Glutamatergic neuron (in vitro differentiated cells): ENCODE measurements at regions not wholly inside any gene's neighbourhood (a gene's known extent, or its start where the extent isn't known, plus 50 kb on each side); places are given as distances from the start of the nearest gene placed in this dataset.

ENCODE experiments used
- DNase-seq: peaks from one replicate; pipeline ENCODE4 v3.0.0; 2022
- H3K27ac Mint-ChIP-seq: one replicate; pipeline ENCODE4 v1.8.0; 2020; ENCODE audit warnings: mild to moderate bottlenecking, mixed read lengths, inconsistent platforms; ENCODE audit not compliant: unreplicated experiment
- H3K27me3 Mint-ChIP-seq: one replicate; pipeline ENCODE4 v1.8.0; 2020; ENCODE audit warnings: mild to moderate bottlenecking, moderate library complexity, mixed read lengths, inconsistent platforms; ENCODE audit not compliant: unreplicated experiment
- H3K36me3 Mint-ChIP-seq: one replicate; pipeline ENCODE4 v1.8.0; 2020; ENCODE audit warnings: mild to moderate bottlenecking, mixed read lengths, inconsistent platforms; ENCODE audit not compliant: unreplicated experiment
- H3K4me1 Mint-ChIP-seq: one replicate; pipeline ENCODE4 v1.8.0; 2020; ENCODE audit warnings: mild to moderate bottlenecking, low read depth, mixed read lengths, inconsistent platforms; ENCODE audit not compliant: unreplicated experiment
- H3K4me3 Mint-ChIP-seq: one replicate; pipeline ENCODE4 v1.8.0; 2020; ENCODE audit warnings: mild to moderate bottlenecking, mixed read lengths, inconsistent platforms; ENCODE audit not compliant: unreplicated experiment
- H3K9me3 Mint-ChIP-seq: one replicate; pipeline ENCODE4 v1.8.0; 2020; ENCODE audit warnings: mild to moderate bottlenecking, moderate library complexity, mixed read lengths, inconsistent platforms; ENCODE audit not compliant: unreplicated experiment
- TF ChIP-seq, protein P1 (sequence below): fragments of 200-600 bp; sonication (generic); IDR thresholded peaks from one replicate; pipeline ENCODE4 v1.5.0; 2021; ENCODE audit not compliant: partially characterized antibody, unreplicated experiment

DNA sequence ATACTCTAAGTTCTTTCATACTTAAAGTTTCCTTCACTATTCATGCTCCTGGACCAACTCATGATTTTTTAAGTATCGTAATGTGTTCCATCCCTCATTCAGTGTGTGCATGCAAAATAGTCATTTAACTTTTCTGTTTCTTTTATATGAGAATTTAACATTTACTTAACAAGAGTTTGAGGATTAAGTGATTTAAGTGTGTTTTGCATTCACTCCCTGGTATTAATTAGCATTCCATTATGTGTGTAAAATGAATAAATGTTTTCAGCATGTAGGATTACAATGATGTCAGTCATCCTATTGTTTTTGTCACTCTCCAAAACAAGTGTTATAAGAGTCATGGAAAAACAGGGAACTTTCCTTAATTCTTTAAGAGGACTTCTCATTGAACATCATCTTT, 457.7 kb downstream of the IPMK start:
- TF ChIP-seq, protein P1, sequence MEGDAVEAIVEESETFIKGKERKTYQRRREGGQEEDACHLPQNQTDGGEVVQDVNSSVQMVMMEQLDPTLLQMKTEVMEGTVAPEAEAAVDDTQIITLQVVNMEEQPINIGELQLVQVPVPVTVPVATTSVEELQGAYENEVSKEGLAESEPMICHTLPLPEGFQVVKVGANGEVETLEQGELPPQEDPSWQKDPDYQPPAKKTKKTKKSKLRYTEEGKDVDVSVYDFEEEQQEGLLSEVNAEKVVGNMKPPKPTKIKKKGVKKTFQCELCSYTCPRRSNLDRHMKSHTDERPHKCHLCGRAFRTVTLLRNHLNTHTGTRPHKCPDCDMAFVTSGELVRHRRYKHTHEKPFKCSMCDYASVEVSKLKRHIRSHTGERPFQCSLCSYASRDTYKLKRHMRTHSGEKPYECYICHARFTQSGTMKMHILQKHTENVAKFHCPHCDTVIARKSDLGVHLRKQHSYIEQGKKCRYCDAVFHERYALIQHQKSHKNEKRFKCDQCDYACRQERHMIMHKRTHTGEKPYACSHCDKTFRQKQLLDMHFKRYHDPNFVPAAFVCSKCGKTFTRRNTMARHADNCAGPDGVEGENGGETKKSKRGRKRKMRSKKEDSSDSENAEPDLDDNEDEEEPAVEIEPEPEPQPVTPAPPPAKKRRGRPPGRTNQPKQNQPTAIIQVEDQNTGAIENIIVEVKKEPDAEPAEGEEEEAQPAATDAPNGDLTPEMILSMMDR = no peak
- Mint-ChIP-seq H3K27ac (no peak overlapping the region), H3K4me3 (no peak overlapping the region), H3K27me3 (no peaks in the 10 kb centered on the region), H3K36me3 (no peaks in the 10 kb centered on the region), H3K9me3 (peaks cover 4% of the 10 kb centered on the region), H3K4me1 (no peaks in the 10 kb centered on the region)
- no peak for DNase-seq

DNA sequence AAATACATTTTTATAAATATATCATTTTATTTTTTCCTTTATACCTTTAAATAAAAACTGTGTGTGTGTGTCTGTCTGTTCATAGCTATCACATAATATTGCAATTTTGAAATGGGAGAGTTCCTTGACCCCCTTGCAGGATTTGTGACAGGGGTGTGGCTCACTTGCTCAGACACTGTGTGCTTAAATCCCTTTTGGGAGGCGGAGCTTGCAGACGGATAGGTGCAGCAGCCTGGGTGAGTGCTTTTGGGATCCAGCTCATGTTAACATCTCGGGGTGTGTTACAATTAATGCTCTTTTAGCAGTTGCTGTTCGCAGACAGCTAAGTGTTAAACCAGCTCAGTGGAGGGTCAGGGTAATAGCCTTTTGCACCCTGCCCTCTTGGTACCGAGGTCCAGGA, 459.8 kb downstream of the IPMK start:
- Mint-ChIP-seq H3K4me3 (no peak overlapping the region), H3K27ac (no peak overlapping the region), H3K4me1 (no peaks in the 10 kb centered on the region), H3K27me3 (no peaks in the 10 kb centered on the region), H3K9me3 (peaks cover 4% of the 10 kb centered on the region), H3K36me3 (no peaks in the 10 kb centered on the region)
- DNase-seq = no peak
- TF ChIP-seq, protein P1 = no peak

DNA sequence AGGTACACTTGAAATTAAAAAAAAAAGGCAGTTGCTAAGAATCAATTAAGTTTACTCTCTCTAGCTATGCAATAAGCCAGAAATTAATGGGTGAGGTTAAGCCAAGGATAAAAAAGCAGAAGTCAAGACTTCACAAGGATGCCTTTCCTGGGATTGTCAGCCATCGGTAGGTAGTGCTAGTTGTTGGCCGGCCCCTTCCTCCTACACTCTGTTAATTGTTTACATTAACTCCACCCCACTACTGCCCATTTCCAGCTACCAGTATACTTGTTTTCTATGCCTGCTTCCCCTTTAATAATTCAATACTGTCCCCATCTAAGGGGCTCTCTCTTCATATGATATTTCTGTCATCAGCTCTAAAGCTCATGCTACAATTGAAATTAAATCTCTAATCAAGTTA, 461.0 kb downstream of the IPMK start:
- Mint-ChIP-seq H3K4me1 (no peaks in the 10 kb centered on the region), H3K9me3 (peaks cover 4% of the 10 kb centered on the region), H3K27ac (no peak overlapping the region), H3K27me3 (no peaks in the 10 kb centered on the region), H3K36me3 (no peaks in the 10 kb centered on the region), H3K4me3 (no peak overlapping the region)
- DNase-seq = no peak
- TF ChIP-seq, protein P1 = no peak

DNA sequence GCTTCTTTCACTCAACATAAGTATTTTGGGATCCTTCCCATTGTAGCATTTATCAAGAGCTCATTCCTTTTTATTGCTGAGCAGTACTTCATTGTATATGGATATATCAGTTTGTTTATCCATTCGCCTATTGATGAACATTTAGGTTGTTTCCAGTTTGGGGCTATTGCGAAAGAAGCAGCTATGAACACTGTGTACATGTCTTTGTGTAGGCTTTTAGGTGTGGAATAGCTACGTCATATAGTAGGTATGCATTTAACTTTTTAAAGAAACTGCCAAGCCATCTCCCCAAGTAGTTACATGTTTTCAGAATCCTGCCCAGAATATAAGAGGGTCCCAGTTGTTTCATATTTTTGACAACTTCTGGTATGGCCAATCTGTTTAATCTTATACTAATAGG, 468.1 kb downstream of the IPMK start:
- no peaks in the 10 kb centered on the region for H3K27me3 Mint-ChIP-seq
- H3K9me3 Mint-ChIP-seq = no peaks in the 10 kb centered on the region
- H3K4me1 Mint-ChIP-seq = no peaks in the 10 kb centered on the region
- H3K4me3 Mint-ChIP-seq = no peak overlapping the region
- DNase-seq = no peak
- H3K27ac Mint-ChIP-seq = no peak overlapping the region
- TF ChIP-seq, protein P1 = no peak
- H3K36me3 Mint-ChIP-seq = no peaks in the 10 kb centered on the region

DNA sequence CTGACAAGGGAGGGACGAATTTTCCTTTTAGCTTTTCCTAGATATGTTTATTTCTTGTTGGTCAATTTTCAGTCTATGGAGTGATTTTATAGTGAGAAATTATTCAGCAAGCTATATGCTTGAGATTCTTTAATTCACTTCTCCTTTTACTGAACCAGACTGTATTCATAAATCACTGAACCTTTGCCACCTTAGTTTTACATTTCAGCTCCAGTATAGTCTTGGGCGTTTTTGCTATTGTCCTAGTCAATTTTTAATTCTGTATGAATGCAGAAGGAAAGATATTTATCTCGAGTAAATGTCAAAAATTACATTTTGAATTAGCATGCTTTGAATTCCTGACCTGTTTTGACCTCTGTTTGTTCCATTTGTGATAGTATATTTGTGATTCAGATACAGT, 468.9 kb downstream of the IPMK start:
- Mint-ChIP-seq H3K9me3 (no peaks in the 10 kb centered on the region), H3K4me3 (no peak overlapping the region), H3K4me1 (no peaks in the 10 kb centered on the region), H3K36me3 (no peaks in the 10 kb centered on the region), H3K27me3 (no peaks in the 10 kb centered on the region), H3K27ac (no peak overlapping the region)
- DNase-seq = no peak
- TF ChIP-seq, protein P1 = no peak
